SKM-1 (cell line): ENCODE measurements at regions not wholly inside any gene's neighbourhood (a gene's known extent, or its start where the extent isn't known, plus 50 kb on each side); places are given as distances from the start of the nearest gene placed in this dataset.
"Not testable (repeated sequence)": the region's sequence is repeated elsewhere in the genome, so short reads cannot be mapped to it uniquely, and the experiment has no call there.

Experiments
- DNase-seq: peaks from one replicate; lab custom pipeline; 2025; ENCODE audit not compliant: unreplicated experiment; lab: John Stamatoyannopoulos, UW

- not testable (repeated sequence) for DNase-seq
Measured at GRCh38 chr2:122571471-122571870, 816.0 kb downstream of the TSN start.

- DNase-seq, result no peak
Measured at GRCh38 chr2:122575076-122575475, 819.6 kb downstream of the TSN start.

GRCh38 chr2:122583159-122583917 is 827.9 kb downstream of the TSN start:
- no peak for DNase-seq

- no peak for DNase-seq
Measured at GRCh38 chr2:122590524-122590923, 835.1 kb downstream of the TSN start.

GRCh38 chr2:122595065-122595464 is 839.6 kb downstream of the TSN start:
- DNase-seq, result no peak

- no peak for DNase-seq
Measured at GRCh38 chr2:122596598-122596997, 841.1 kb downstream of the TSN start.

- DNase-seq, result no peak
Measured at GRCh38 chr2:122598784-122599183, 843.3 kb downstream of the TSN start.

- no peak for DNase-seq
Measured at GRCh38 chr2:122610948-122611609, 855.6 kb downstream of the TSN start.

- no peak for DNase-seq
Measured at GRCh38 chr2:122622934-122623333, 867.5 kb downstream of the TSN start.

- DNase-seq, result no peak
Measured at GRCh38 chr2:122627388-122627787, 871.9 kb downstream of the TSN start.

- no peak for DNase-seq
Measured at GRCh38 chr2:122634256-122634655, 878.8 kb downstream of the TSN start.

GRCh38 chr2:122634920-122635319 is 879.5 kb downstream of the TSN start:
- no peak for DNase-seq

- no peak for DNase-seq
Measured at GRCh38 chr2:122635686-122636085, 880.2 kb downstream of the TSN start.

- no peak for DNase-seq
Measured at GRCh38 chr2:122636097-122636496, 880.6 kb downstream of the TSN start.

- no peak for DNase-seq
Measured at GRCh38 chr2:122639176-122639575, 883.7 kb downstream of the TSN start.

GRCh38 chr2:122639711-122640110 is 884.3 kb downstream of the TSN start:
- DNase-seq, result no peak

- DNase-seq, result no peak
Measured at GRCh38 chr2:122643725-122644329, 888.4 kb downstream of the TSN start.

- no peak for DNase-seq
Measured at GRCh38 chr2:122651236-122651635, 895.8 kb downstream of the TSN start.

GRCh38 chr2:122651780-122652179 is 896.3 kb downstream of the TSN start:
- DNase-seq, result no peak

- DNase-seq, result no peak
Measured at GRCh38 chr2:122652670-122653069, 897.2 kb downstream of the TSN start.

GRCh38 chr2:122656403-122656802 is 901.0 kb downstream of the TSN start:
- no peak for DNase-seq
